Eye (tissue), 1 donor: ENCODE measurements at regions not wholly inside any gene's neighbourhood (a gene's known extent, or its start where the extent isn't known, plus 50 kb on each side); places are given as distances from the start of the nearest gene placed in this dataset.
A peak's percentile ranks its signal among the peaks of the same experiment; 100 is the strongest.

ENCODE experiments used
- DNase-seq: peaks from one replicate; pipeline ENCODE4 v3.0.0-alpha.2; 2015

GRCh38 chr10:20726381-20726780 is 170.7 kb downstream of the NEBL start:
- no peak for DNase-seq

GRCh38 chr10:20714979-20715378 is 182.1 kb downstream of the NEBL start:
- no peak for DNase-seq

- DNase-seq = no peak
Observed at GRCh38 chr10:20714518-20714917, 182.6 kb downstream of the NEBL start.

DNA sequence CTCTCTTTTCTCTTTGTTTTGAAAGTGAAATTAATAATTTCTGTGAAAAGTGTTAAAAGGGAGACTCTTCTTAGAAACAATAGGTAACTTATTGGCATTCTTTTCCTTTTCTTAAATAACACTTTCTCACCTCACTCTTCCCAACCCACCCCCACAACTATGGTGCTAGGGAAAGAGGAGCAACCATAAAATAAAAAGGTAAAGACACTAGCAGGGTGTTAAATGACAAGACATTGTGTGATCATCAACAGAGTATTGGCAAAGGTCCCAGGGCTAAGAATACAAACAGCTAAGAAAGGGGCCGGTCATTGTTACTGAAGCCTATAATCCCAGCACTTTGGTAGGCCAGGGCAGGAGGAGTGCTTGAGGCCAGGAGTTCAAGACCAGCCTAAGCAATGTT is 183.7 kb downstream of the NEBL start:
- DNase-seq = no peak

GRCh38 chr10:20712774-20713173 is 184.3 kb downstream of the NEBL start:
- DNase-seq = peak; percentile 20

DNA sequence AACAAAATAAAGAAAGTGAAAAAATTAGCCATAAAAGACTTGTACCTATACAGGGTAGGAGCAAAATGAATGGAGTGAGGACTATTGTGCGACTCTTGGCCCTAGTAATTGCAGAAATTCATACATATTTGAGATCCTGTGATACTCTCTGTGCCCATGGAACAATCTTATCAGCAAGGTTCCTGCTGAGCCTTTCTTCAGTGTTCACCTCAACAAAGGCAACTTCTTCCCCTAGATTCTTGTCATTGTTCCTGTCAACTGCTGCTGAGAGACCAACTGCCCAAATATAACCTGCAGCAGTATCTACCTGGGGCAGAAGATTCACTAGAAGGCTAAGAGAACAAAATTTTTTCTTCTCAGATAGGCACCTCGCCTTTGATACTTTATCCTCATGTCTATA is 187.4 kb downstream of the NEBL start:
- DNase-seq = no peak

GRCh38 chr10:20708305-20708704 is 188.8 kb downstream of the NEBL start:
- DNase-seq = no peak

DNA sequence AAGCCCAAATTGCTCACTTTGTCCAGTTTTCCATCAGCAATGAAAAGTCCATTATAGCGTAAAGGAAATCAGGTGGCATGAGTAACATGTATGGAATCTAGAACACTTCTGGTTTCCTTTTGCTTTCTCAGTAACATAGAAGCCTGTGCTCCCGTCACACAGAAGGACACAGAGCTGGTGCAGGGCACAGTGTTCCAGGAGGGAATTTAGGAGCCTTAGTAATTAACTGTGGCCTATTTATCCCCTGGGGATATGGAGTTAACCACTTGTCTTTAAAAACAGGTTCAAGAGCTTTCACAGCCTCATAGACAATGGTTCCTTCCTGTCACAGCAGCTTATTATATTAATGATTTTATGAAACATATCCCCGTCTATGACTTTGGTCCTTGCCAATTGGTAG is 189.9 kb downstream of the NEBL start:
- DNase-seq = peak; percentile 52

DNA sequence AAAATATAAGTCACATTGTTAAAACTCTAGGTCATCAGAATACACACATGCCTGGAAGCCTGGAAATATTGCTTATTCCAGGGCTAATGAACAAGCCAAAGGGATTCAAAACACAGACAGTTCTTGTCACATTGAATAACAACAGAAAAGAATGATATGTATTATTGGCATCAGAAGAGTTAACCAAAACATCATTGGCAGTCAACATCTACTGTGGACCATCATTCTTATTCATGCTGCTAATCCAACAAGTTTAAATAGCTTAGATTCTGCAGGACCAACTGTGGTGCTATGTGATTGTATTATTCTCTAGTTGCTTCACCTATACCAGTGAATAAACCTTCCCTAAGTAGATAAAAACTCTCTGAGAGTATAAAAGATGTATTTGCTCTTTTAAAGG is 198.3 kb downstream of the NEBL start:
- DNase-seq = no peak

GRCh38 chr10:20694296-20694695 is 202.8 kb downstream of the NEBL start:
- no peak for DNase-seq

GRCh38 chr10:20688797-20689544 is 208.1 kb downstream of the NEBL start:
- DNase-seq = no peak

DNA sequence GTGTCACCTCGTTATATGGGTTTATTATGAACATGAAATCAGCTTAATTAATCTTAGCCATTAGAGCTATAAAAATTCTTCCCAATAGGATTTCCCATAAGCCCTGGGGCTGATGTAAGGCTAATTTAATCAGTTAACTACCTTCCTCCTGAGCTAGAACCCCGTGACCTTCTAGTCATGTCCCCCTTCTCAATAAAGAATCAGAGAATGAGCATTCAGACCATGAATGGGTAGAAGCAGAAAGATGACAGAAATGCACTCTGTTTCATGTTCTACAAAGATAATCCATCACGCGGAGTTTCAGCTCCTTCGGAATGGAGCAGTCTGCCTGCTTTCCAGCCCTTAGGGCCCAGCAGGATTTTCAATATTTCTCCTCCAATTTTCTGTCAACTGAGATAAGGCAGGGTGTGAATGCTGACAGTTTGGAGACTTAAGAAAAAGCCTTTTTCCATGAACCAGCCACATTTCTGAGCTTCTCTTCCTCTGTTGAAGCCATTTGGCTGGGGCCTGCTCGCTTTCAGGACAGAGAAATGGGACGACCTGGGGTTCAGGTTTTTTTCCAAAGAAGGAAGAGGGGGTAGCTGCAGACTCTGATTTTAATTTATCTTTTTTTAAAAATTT is 211.0 kb downstream of the NEBL start:
- peak; percentile 19 for DNase-seq

DNA sequence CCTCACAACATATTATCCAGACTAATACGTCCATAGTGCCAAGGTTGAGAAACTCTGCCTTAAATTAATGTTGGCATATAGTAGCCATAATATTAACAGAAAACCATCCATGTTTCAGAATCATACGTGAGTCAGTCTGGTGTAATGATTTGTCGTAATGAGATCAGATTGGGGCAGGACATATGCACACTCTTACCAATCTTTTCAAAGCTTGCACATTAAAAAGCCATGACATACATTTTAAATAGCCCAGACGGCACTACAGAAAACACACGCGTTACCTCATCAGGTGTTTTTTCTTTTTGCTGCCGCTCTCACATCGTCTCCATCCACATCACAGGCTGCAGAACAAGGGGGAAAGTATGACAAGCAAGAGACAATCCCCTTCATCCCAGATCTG is 211.6 kb downstream of the NEBL start:
- DNase-seq = no peak

GRCh38 chr10:20683345-20683744 is 213.8 kb downstream of the NEBL start:
- DNase-seq = no peak

DNA sequence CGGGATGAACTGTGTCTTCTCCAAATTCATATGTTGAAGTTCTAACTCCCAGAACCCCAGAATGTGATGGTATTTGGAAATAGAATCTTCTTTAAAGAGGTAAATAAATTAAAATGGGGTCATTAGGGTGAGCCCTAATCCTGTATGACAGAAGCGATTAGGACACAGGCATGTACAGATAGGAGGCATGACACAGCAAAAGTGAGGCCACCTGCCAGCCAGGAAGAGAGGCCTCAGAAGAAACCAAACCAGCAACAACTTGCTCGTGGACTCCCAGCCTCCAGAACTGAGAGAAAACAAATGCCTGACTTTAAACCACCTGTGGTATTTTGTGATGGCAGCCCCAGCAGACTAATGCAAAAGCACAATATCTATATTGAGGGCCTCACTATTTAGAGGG is 214.3 kb downstream of the NEBL start:
- DNase-seq = no peak

DNA sequence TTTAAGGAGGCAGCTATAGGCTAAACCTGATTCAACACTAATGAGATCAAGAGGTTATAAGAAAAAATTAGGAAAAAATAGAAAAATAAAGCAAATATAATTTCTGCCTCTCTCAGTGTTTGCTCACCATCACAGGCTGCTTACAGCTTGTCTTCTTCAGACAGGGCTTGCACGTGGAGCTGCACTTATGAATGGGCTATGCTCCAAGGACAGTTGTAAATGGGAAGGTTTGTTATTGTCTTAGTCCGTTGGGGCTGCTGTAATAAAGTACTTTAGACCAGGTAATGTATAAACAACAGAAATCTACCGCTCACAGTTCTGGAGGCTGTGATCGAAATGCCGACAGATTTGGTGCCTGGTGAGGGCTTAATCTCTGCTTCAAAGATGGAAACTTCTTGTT is 219.8 kb downstream of the NEBL start:
- DNase-seq = no peak

- peak; percentile 49 for DNase-seq
Observed at GRCh38 chr10:20674926-20675325, 222.2 kb downstream of the NEBL start.

DNA sequence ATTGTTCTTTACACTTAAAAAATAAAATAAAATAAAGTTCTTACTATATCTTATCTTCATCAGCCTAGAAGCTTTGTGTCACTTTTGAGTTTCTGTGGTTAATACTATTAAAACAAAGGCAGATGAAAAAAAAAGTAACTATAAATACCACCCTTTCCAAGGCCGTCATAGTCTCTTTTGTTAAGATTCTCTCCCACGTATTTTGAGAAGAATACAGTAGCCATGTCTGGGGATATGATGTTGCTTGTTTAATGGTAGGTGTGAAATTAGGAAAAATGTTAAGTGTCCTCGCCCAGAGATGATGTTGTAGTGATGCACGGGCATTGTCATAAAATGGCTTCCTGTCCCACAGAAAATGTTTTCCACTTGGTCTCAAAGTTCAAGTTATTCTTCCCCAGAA is 223.9 kb downstream of the NEBL start:
- DNase-seq = no peak

- no peak for DNase-seq
Observed at GRCh38 chr10:20672741-20673140, 224.4 kb downstream of the NEBL start.

- no peak for DNase-seq
Observed at GRCh38 chr10:20670579-20670978, 226.5 kb downstream of the NEBL start.

- DNase-seq = no peak
Observed at GRCh38 chr10:20668985-20669384, 228.1 kb downstream of the NEBL start.

GRCh38 chr10:20662742-20663141 is 234.4 kb downstream of the NEBL start:
- no peak for DNase-seq

DNA sequence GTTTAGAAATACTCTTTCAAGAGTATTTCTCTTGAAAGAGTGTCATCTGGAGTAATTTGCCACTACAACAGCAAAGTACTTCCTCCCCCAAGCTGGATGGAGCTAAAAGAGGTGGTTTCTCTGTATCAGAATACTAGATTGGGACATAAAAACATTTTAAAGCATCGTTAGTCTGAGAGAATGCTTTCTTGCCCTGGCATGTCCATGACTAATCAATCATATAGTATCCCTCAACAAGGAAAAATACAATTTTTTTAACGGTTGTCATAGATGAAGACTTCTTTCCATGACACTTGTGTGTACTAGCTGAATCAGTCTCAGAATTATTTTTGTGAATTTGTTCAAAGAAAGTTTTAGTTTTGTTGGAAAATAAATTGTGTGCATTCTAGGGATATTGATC is 237.9 kb downstream of the NEBL start:
- DNase-seq = no peak

- no peak for DNase-seq
Observed at GRCh38 chr10:20658158-20658557, 239.0 kb downstream of the NEBL start.

DNA sequence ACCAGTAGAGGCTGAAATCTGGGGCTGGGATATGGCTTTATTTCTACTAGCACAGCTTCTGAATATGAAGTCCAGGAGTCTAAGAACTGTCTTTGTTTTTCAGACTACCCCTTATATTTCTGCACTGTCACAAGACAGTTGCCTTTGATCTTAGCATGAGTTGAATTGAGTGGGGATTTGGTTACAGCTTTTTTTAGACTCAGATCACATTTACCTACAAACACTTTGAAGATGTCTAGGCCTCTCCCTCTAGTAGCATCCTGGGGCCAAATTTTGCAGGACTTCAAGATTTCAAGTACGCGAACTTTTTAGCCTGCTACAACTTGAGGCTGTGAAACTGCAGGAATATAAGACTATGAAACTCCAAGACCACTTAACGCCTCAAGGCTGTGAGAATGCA is 240.2 kb downstream of the NEBL start:
- DNase-seq = no peak
